GM23248 (cell line): ENCODE measurements at regions not wholly inside any gene's neighbourhood (a gene's known extent, or its start where the extent isn't known, plus 50 kb on each side); places are given as distances from the start of the nearest gene placed in this dataset.

Experiments
- DNase-seq: peaks from one replicate; pipeline ENCODE4 v3.0.0-alpha.2; 2015
- H2AFZ ChIP-seq: fragments of 200-600 bp; sonication (generic); 2 replicates; pipeline ENCODE4 v1.6.1; 2016; ENCODE audit warnings: antibody characterized with exemption
- H3F3A ChIP-seq: fragments of 200-600 bp; sonication (generic); 2 replicates; pipeline ENCODE4 v1.6.1; 2016; ENCODE audit warnings: mild to moderate bottlenecking, antibody characterized with exemption, mixed run types; ENCODE audit not compliant: insufficient read depth
- H3K27ac ChIP-seq: fragments of 200-600 bp; sonication (generic); 2 replicates; pipeline ENCODE4 v1.5.1; 2016; ENCODE audit warnings: mild to moderate bottlenecking
- H3K27me3 ChIP-seq: fragments of 200-600 bp; sonication (generic); replicated peaks from 2 replicates; pipeline ENCODE4 v1.6.1; 2016; ENCODE audit warnings: mild to moderate bottlenecking; ENCODE audit not compliant: insufficient read depth
- H3K36me3 ChIP-seq: fragments of 200-600 bp; sonication (generic); 2 replicates; pipeline ENCODE4 v1.6.1; 2016; ENCODE audit warnings: low read depth, mild to moderate bottlenecking
- H3K4me1 ChIP-seq: fragments of 200-600 bp; sonication (generic); 2 replicates; pipeline ENCODE4 v1.6.1; 2016; ENCODE audit warnings: mild to moderate bottlenecking; ENCODE audit not compliant: insufficient read depth
- H3K4me2 ChIP-seq: fragments of 200-600 bp; sonication (generic); one replicate; pipeline ENCODE4 v1.6.1; 2016; ENCODE audit warnings: mild to moderate bottlenecking; ENCODE audit not compliant: unreplicated experiment
- H3K4me3 ChIP-seq: fragments of 200-600 bp; sonication (generic); 2 replicates; pipeline ENCODE4 v1.5.1; 2016; ENCODE audit warnings: mild to moderate bottlenecking
- H3K79me2 ChIP-seq: fragments of 200-600 bp; sonication (generic); 2 replicates; pipeline ENCODE4 v1.6.1; 2016; ENCODE audit warnings: mild to moderate bottlenecking; ENCODE audit not compliant: insufficient read depth
- H3K9ac ChIP-seq: fragments of 200-600 bp; sonication (generic); 2 replicates; pipeline ENCODE4 v1.6.1; 2016; ENCODE audit warnings: mild to moderate bottlenecking
- H3K9me2 ChIP-seq: fragments of 200-600 bp; sonication (generic); 2 replicates; pipeline ENCODE4 v1.6.1; 2016; ENCODE audit warnings: mixed run types, mild to moderate bottlenecking, moderate library complexity; ENCODE audit not compliant: insufficient read depth
- H3K9me3 ChIP-seq: fragments of 200-600 bp; sonication (generic); one replicate; pipeline ENCODE4 v1.6.1; 2017; ENCODE audit warnings: low read depth
- H4K20me1 ChIP-seq: fragments of 200-600 bp; sonication (generic); 2 replicates; pipeline ENCODE4 v1.6.0; 2016; ENCODE audit not compliant: insufficient read depth
- EZH2 ChIP-seq: fragments of 200-600 bp; sonication (generic); IDR thresholded peaks from 2 replicates; pipeline ENCODE4 v1.6.1; 2018; ENCODE audit warnings: antibody characterized with exemption, mild to moderate bottlenecking; ENCODE audit not compliant: insufficient read depth, poor library complexity, severe bottlenecking
- EZH2phosphoT487 ChIP-seq: fragments of 200-600 bp; sonication (generic); IDR thresholded peaks from 2 replicates; pipeline ENCODE4 v1.6.1; 2018; ENCODE audit warnings: antibody characterized with exemption, moderate library complexity, mild to moderate bottlenecking, low read depth; ENCODE audit not compliant: insufficient read depth
- WGBS, 2 experiments: methylation state at CpG; one replicate each; pipeline ENCODE4 v1.1.6; 2015 to 2017; ENCODE audit warnings: low lambda C conversion rate in 2 of 2, low coverage in 1 of 2; ENCODE audit errors: missing lambda C conversion rate in 2 of 2; 5-methylcytosine and 5-hydroxymethylcytosine counted together
- in situ Hi-C: fragments of 300-500 bp; cut with MboI; formaldehyde crosslinking; loops from 2 replicates; pipeline ENCODE4 v1.15.0; 2020

DNA sequence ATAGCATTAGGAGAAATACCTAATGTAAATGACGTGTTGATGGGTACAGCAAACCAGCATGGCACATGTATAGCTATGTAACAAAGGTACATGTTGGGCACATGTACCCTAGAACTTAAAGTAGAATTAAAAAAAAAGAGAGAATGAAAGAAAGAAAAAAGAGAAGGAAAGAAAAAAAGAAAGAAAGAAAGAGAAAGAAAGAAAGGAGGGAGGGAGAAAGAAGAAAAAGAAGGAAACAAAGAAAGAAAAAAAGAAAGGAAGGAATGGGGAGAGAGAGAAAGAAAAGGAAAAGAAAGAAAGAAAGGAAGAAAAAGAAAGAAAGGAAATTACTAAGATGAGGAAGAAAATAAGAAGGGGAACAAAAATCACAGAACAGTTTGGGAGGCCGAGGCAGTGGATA is 925.5 kb downstream of the LRFN5 start:
- H4K20me1 ChIP-seq: no peaks in the 10 kb centered on the region
- H3K79me2 ChIP-seq: no peaks in the 10 kb centered on the region
- in situ Hi-C loops: no loop called here
- no peak for DNase-seq
- H3K27ac ChIP-seq: no peak overlapping the region
- TF ChIP-seq EZH2phosphoT487 (no peak), EZH2 (no peak)
- no peak overlapping the region for H3K4me3 ChIP-seq
- H3K9me3 ChIP-seq: no peaks in the 10 kb centered on the region
- no peaks in the 10 kb centered on the region for H3K36me3 ChIP-seq
- H3K27me3 ChIP-seq: no peaks in the 10 kb centered on the region
- no peaks in the 10 kb centered on the region for H3K4me1 ChIP-seq
- H3K4me2 ChIP-seq: no peak overlapping the region
- no peak overlapping the region for H3K9ac ChIP-seq
- 50 to 53% methylated on average over 2 of the region's 2 CpGs for WGBS, 2 experiments
- no peaks in the 10 kb centered on the region for H3K9me2 ChIP-seq
- H3F3A ChIP-seq: no peaks in the 10 kb centered on the region
- no peak overlapping the region for H2AFZ ChIP-seq

DNA sequence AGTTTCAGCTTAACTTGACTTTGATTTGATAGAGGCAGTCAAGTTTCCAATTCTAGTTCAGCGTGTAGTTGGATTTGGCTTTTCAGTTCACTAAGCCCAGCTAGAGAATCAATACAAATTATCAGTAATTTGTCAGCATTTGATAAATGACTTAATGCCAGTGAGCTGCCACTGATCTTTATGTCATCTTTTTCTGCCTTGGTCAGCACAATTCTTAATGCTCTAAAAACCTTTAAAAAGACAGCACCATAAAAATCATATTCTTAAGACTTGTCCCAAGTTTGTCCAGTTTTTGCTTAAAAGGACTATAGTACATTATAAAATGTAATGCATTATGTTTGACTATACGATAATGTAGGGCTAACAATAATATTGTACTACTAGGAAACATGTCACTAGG is 920.5 kb downstream of the LRFN5 start:
- H3K9ac ChIP-seq: no peak overlapping the region
- WGBS, 2 experiments: 42 to 56% methylated on average over 2 of the region's 2 CpGs
- H3F3A ChIP-seq: no peaks in the 10 kb centered on the region
- H2AFZ ChIP-seq: no peak overlapping the region
- H3K36me3 ChIP-seq: no peaks in the 10 kb centered on the region
- in situ Hi-C loops: no loop called here
- no peak overlapping the region for H3K27ac ChIP-seq
- no peaks in the 10 kb centered on the region for H3K9me2 ChIP-seq
- H3K27me3 ChIP-seq: no peaks in the 10 kb centered on the region
- no peak for DNase-seq
- H3K4me3 ChIP-seq: no peak overlapping the region
- no peaks in the 10 kb centered on the region for H3K79me2 ChIP-seq
- H4K20me1 ChIP-seq: no peaks in the 10 kb centered on the region
- H3K4me2 ChIP-seq: no peak overlapping the region
- no peaks in the 10 kb centered on the region for H3K9me3 ChIP-seq
- H3K4me1 ChIP-seq: no peaks in the 10 kb centered on the region
- TF ChIP-seq EZH2phosphoT487 (no peak), EZH2 (no peak)

DNA sequence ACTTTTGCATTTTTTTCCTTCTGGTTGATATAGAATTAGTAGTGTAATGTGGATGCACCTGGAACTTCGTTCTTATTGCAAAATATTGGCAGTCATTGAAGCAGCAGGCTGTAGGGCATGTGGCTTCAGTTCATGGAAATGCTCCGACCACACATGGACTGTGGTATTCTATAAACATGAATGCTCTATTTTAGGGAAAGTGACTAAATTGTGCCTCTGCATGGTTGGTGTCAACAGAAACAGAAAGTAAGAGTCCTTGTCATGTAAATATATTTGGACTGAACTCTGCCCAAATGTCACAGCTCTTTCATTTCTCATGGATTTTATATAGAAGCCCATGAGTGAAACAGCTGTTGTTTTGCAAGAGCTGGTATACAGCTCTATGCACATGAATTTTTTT is 917.0 kb downstream of the LRFN5 start:
- DNase-seq: peak; percentile 5
- Histone ChIP-seq H3F3A (no peaks in the 10 kb centered on the region), H2AFZ (no peak overlapping the region), H3K27me3 (no peaks in the 10 kb centered on the region), H3K4me3 (no peak overlapping the region), H3K36me3 (no peaks in the 10 kb centered on the region), H3K4me2 (no peak overlapping the region), H4K20me1 (no peaks in the 10 kb centered on the region), H3K9ac (no peak overlapping the region), H3K79me2 (no peaks in the 10 kb centered on the region), H3K4me1 (no peaks in the 10 kb centered on the region), H3K27ac (no peak overlapping the region), H3K9me2 (no peaks in the 10 kb centered on the region), H3K9me3 (no peaks in the 10 kb centered on the region)
- in situ Hi-C loops: no loop called here
- WGBS, 2 experiments: 2 to 6% methylated on average over 2 of the region's 2 CpGs
- TF ChIP-seq EZH2 (no peak), EZH2phosphoT487 (no peak)

DNA sequence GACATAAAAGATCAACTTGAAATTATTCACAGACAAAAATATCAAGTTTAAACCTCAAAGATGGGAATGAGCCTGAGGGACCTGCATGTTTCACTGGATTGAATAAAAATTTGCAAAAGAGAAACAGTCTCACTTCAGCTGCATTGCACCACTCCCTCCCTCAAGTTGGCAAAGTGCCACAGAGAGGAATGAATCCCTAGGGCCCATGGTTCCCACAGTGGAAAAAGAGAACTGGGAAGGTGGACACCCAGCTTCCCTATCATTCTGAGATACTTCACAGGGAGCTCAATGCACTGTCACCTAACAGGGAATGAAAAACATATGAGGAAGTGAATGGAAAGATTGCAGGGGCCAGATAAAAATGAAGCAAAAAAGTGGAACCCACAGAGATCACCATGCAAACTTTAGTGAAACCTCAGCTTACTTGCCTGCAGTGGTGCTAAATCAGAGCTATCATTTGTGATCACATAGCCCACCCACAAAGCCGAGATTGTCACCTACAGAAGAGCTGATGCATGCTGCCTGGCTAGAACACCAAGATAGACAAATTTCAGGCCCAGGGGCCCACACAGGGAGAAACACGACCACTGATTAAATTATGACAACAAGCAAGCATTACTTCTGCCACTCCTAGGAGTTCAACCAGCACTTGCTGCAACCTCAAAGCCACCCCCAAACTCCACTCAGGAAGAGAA is 911.3 kb downstream of the LRFN5 start:
- Histone ChIP-seq H3K27ac (no peak overlapping the region), H3K9ac (no peak overlapping the region), H2AFZ (no peak overlapping the region), H4K20me1 (no peaks in the 10 kb centered on the region), H3K4me2 (no peak overlapping the region), H3F3A (no peaks in the 10 kb centered on the region), H3K36me3 (no peaks in the 10 kb centered on the region), H3K79me2 (no peaks in the 10 kb centered on the region), H3K4me1 (no peaks in the 10 kb centered on the region), H3K9me3 (no peaks in the 10 kb centered on the region), H3K9me2 (no peaks in the 10 kb centered on the region), H3K27me3 (no peaks in the 10 kb centered on the region), H3K4me3 (no peak overlapping the region)
- WGBS, 2 experiments: 44 to 48% methylated on average over 2 of the region's 2 CpGs
- DNase-seq: no peak
- in situ Hi-C loops: no loop called here
- TF ChIP-seq EZH2 (no peak), EZH2phosphoT487 (no peak)

DNA sequence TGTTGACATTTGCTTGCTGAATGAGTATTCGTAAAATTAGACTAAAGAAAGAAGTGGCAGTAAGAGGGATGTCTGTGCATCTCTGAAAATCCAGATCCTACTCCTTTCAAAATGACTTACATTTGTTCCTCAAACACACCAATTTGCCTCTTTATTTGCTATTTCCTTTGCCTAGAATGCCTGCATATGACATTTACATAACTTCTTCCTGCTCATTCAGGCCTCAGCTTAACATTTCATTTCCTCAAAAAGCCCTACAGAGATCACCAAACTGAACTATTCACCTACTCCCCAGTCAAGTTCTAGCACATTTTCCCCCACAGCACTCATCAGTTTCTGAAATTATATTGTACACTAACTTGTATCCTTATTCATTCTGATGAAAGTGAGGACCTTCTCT is 907.2 kb downstream of the LRFN5 start:
- in situ Hi-C loops: no loop called here
- Histone ChIP-seq H3K9me3 (no peaks in the 10 kb centered on the region), H3K36me3 (no peaks in the 10 kb centered on the region), H3K27me3 (no peaks in the 10 kb centered on the region), H4K20me1 (no peaks in the 10 kb centered on the region), H3K4me3 (no peak overlapping the region), H3K4me1 (no peaks in the 10 kb centered on the region), H3K27ac (no peak overlapping the region), H3K4me2 (no peak overlapping the region), H3K79me2 (no peaks in the 10 kb centered on the region), H3F3A (no peaks in the 10 kb centered on the region), H2AFZ (no peak overlapping the region), H3K9me2 (no peaks in the 10 kb centered on the region), H3K9ac (no peak overlapping the region)
- no peak for DNase-seq
- TF ChIP-seq EZH2: no peak
- WGBS, 2 experiments: 43 to 47% methylated on average over 1 of the region's 1 CpG
